ENCODE measurements at regions not wholly inside any gene's neighbourhood (a gene's known extent, or its start where the extent isn't known, plus 50 kb on each side); places are given as distances from the start of the nearest gene placed in this dataset.

- TF ChIP-seq CTCF (conservative IDR thresholded peaks at IDR 0.05; ENCODE audit: low read depth in 2 of 2) = no peak
- no peak for TF ChIP-seq POLR2AphosphoS5 (IDR thresholded peaks at IDR 0.05; ENCODE audit: low read depth)
- TF ChIP-seq EZH2 (IDR thresholded peaks at IDR 0.05; ENCODE audit: low read depth, unreplicated experiment) = no peak
- no peak for TF ChIP-seq REST (IDR thresholded peaks at IDR 0.05; ENCODE audit: unreplicated experiment)
- no peak for TF ChIP-seq ZNF462 (CRISPR knock-in tag; IDR thresholded peaks at IDR 0.05)
- TF ChIP-seq EZH2phosphoT487 (IDR thresholded peaks at IDR 0.05; ENCODE audit: unreplicated experiment) = no peak
- TF ChIP-seq CREB1 (CRISPR knock-in tag; IDR thresholded peaks at IDR 0.05; ENCODE audit: low read depth) = no peak
- TF ChIP-seq STAT1 (IDR thresholded peaks at IDR 0.05; ENCODE audit: unreplicated experiment) = no peak
- no peak for TF ChIP-seq ETS1 (IDR thresholded peaks at IDR 0.05)
- no peak for TF ChIP-seq ZNF331 (CRISPR knock-in tag; IDR thresholded peaks at IDR 0.05; ENCODE audit: low read depth)
Measured at GRCh38 chr2:120600335-120600734, 135.3 kb upstream of the GLI2 start.
